Activated CD4-positive, alpha-beta T cell treated with anti-CD3 and anti-CD28 coated beads for 4 hours (primary cell): ENCODE measurements at regions not wholly inside any gene's neighbourhood (a gene's known extent, or its start where the extent isn't known, plus 50 kb on each side); places are given as distances from the start of the nearest gene placed in this dataset.

ENCODE experiments used
- DNase-seq, 2 donors: peaks; one replicate each; pipeline ENCODE4 v3.0.0-alpha.2; 2020

DNA sequence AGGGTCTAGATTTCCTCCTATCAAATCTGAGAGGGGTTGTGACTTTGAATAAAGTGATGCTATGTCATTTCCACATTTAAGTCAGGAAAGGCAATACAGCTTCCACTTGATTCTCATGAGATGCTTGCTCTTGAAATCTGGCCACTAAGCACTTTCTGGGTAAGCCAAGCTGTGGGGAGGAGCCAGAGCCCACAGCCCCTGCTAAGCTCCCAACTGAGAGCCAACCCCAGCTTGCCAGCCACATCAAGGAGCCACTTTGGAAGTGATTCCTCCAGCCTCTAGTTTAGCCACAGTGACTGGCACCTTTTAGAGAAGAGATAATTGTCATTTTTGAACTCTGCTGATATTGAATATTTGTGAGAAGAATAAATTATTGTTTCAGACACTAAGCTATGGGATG is 1441.5 kb upstream of the IGFBP7 start:
- DNase-seq, result no peak

DNA sequence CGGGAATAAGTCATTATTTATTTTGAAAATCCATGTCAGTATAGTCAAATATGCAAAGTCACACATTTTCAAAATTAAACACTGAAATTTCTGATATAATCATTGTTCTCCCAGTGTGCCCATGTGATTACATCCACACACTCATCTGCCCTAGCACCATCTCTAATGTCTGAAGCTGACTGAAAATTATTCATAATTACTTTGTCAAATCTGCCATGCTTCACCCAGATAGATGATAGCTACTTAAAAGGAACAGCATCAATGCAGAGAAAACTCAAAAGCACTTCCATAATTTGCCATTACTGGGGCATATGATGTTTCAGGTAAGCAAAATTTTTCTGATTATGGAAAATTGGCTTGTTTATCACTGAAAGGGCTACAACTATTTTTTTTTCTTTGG is 1433.3 kb upstream of the IGFBP7 start:
- DNase-seq, result no peak

DNA sequence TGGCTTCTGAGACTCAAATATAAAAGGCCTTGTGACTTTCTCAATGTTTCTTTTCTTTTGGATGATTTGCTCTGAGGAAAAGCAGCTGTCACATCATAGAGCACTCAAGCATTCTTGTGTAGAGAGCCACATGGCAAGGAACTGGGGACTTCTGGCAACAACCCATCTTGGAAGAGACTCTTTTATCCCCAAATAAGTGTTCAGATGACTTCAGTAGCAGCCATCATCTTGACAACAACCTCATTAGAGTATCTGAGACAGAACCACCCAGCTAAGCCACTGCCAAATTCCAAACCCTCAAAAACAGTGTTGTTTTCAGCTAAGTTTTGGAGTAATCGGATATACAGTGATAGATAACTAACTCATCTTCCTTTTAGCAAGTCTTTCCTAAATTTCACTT is 1431.7 kb upstream of the IGFBP7 start:
- no peak for DNase-seq

GRCh38 chr4:58522765-58523382 is 1412.7 kb upstream of the IGFBP7 start:
- DNase-seq, result no peak

DNA sequence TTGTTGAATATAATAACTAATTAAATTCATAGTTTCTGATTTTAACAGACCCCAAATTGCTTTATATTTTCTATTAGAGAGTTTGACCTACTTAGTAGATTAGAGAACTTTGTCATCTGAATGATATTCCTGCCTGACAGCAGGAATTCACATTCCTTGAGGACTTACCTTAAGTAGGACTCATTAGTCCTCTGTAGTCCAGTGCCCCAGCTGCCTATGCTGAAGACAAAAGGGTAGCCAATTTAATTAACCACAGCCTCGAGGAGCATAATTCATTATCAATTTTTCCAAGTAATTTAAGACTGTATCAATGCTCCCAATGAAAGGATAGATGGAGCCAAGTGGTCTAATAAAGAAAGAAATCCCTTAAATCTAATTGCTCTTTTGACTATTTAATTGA is 1405.0 kb upstream of the IGFBP7 start:
- DNase-seq, result no peak

- DNase-seq, result no peak
Observed at GRCh38 chr4:58514299-58514698, 1404.1 kb upstream of the IGFBP7 start.

DNA sequence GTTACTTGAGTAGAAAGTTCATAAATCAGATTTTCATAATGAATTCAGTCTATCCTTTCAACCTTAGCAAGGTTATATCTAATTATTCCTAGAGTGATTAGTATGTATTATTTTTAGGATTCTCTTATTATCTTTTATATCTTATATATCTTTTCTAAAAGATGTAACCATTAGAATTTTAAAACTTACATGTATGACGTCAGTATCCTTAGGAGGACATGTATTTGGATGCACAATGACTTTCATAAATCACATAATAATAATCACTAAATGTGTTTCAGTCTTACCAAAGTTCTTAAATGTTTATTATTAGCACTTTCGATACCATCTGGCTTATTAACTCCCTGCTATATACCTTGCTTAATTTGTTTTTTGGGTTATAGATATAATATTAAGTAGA is 1400.5 kb upstream of the IGFBP7 start:
- DNase-seq, result no peak

DNA sequence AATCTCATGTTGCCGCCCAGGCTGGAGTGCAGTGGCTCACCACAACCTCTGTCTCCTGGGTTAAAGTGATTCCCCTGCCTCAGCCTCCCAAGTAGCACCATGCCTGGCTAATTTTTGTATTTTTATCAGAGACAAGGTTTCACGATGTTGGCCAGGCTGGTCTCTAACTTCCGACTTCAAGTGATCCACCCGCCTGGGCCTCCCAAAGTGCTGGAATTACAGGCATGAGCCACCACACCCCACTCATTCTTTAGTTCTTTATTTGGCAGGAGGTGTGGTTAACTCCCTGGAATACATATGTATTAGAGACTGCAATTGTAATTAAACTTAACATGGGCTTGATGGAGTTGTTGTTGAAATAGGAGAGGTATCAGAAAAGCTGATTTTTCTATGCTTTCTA is 1396.9 kb upstream of the IGFBP7 start:
- DNase-seq, result no peak

GRCh38 chr4:58502839-58503238 is 1392.7 kb upstream of the IGFBP7 start:
- no peak for DNase-seq

- no peak for DNase-seq
Observed at GRCh38 chr4:58499182-58499581, 1389.0 kb upstream of the IGFBP7 start.

DNA sequence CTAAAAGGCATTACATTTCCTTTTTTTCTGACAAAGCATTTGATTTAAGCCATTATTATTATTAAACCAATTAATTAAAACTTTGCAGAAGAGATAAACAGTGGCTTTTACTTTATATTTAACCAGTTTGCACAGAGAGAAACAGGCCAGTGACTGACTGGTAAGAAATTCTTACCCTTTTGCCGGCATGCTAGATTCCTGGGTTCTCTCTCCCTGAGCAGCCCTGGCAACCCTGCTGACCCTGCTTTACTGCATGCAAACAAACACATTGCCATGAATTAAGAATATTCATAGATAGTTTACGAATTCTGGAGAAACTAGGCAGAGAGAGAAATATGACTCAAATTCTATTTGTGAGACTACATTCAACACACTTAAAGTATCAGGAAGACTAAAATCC is 1381.4 kb upstream of the IGFBP7 start:
- DNase-seq, result no peak

DNA sequence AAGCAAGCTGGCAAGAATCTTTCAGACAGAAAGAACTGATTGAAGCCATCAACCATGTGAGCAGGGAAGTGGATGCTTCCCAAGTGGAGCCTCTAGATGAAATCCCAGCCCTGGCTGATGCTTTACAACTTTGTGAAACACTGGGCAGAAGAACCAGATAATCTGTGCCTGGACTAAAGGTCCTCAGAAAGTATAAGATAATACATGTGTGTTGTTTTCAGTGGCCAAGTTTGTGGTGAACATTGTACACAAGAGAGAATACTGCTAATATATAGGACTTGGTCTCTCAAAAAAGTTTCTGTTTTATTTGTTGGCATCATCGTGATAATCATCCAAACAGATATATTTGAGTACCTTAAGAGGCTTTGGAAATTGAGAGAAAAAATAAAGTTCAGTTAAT is 1367.8 kb upstream of the IGFBP7 start:
- DNase-seq, result no peak

- no peak for DNase-seq
Observed at GRCh38 chr4:58477513-58477912, 1367.3 kb upstream of the IGFBP7 start.

DNA sequence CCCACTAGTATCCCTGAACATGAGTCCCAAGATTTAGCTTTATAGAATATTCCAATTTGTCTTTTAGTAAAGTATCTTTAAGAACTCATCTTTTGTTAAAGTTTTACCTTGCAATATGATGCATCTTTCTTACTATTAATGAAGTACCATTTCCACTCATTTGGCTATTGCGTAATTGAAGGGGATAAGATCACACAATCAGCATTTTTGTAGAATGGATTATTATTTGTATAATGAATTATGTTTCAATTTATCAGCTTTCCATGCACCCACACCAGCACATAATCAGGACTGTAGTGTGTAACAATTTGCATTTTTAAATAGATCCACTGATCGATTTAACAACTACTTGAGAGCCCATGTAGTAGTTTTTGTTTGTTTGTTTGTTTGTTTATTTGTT is 1364.9 kb upstream of the IGFBP7 start:
- no peak for DNase-seq

DNA sequence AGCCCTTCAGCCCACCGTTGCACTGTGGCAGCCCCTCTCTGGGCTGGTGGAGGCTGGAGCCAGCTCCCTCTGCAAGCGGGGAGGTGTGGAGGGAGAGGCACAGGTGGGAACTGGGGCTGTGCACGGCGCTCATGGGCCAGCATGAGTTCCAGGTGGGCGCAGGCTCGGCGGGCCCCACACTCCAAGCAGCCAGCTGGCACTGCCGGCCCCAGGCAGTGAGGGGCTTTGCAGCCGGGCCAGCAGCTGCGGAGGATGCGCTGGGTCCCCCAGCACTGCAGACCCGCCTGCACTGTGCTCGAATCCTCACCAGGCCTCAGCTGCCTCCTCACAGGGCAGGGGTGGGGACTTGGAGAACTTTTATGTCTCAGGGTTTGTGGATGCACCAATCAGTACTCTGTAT is 1354.8 kb upstream of the IGFBP7 start:
- no peak for DNase-seq

DNA sequence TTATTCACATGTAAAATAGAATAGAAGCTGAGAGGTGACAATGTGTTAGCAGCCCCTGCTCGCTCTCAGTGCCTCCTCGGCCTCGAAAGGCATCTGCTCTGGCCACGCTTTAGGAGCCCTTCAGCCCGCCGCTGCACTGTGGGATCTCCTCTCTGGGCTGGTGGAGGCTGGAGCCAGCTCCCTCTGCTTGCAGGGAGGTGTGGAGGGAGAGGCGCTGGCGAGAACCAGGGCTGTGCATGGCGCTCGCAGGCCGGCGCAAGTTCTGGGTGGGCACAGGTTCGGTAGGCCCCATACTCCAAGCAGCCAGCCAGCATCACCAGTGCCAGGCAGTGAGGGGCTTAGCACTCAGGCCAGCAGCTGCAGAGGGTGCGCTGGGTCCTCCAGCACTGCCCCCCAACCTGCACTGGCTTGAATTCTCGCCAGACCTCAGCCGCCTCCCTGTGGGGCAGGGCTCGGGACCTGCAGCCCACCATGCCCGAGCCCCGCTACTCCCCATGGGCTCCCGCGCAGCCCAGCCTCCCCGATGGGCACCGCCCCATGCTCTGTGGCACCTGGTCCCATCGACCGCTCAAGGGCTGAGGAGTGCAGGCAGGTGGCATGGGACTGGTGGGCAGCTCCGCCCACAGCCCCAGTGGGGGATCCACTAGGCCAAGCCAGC is 1346.7 kb upstream of the IGFBP7 start:
- no peak for DNase-seq

- no peak for DNase-seq
Observed at GRCh38 chr4:58453956-58454355, 1343.8 kb upstream of the IGFBP7 start.

GRCh38 chr4:58451707-58452106 is 1341.5 kb upstream of the IGFBP7 start:
- no peak for DNase-seq

- no peak for DNase-seq
Observed at GRCh38 chr4:58435871-58436270, 1325.7 kb upstream of the IGFBP7 start.

DNA sequence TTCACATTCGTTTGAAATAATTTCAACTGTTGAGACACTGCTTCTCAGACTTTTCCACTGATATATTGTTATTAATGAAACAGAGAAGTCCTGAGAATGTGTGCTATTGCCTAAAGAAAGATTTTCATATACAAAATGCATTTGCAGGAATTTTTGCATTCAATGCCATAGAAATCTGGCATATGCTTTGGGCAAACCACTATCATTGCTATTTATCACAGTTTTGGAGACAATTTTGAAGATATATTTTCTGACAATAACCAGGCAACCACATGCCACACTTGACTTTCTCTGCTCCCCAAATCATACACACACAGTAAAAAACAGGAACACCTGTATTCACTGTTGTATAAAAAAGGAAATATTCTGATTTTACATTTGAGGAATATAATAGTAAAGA is 1303.7 kb upstream of the IGFBP7 start:
- DNase-seq, result no peak

DNA sequence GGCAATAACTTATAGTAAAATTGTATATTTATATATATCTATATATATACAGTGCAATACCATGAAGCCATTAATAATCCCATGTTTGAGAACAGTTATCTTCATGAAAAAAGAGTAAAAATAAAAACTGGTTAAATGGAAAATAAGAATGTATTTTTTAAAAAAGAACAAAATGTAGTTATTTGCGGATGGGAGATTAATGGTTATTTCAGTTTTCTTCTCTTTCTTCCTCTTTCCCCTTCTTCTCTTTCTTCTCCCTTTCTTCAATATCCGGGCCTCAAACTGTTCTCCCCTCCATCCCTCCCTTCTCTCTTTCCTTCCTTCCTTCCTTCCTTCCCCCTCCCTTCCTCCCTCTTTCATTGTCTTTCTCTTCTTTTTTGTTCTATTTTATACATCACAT is 1301.7 kb upstream of the IGFBP7 start:
- DNase-seq, result no peak

- no peak for DNase-seq
Observed at GRCh38 chr4:58406762-58407161, 1296.6 kb upstream of the IGFBP7 start.

DNA sequence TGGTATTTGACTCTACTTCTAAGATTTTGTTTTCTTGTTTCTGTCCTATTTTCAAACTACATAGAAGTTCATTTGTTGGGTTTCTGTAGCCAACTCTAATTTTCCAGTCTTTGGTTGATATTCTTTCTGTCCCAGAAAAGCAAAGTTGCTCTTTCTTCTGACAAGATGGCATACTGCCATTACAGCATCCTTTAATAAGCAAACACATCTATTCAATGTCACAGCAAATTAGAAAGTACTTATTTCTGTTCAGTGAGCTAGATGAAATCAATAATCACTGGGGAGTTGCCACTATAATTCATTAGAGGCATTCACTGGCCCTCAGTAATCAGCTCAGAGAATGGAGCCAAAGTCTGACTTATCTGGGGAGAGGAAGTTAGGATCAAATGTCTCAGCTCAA is 1258.0 kb upstream of the IGFBP7 start:
- no peak for DNase-seq

GRCh38 chr4:58360354-58361133 is 1250.4 kb upstream of the IGFBP7 start:
- DNase-seq, result no peak
